ENCODE measurements at regions not wholly inside any gene's neighbourhood (a gene's known extent, or its start where the extent isn't known, plus 50 kb on each side); places are given as distances from the start of the nearest gene placed in this dataset.

GRCh38 chr4:64166365-64166764 lies 242.9 kb downstream of the TECRL start:
- TF ChIP-seq CTCF (IDR thresholded peaks at IDR 0.05) (no peak), POLR2A (IDR thresholded peaks at IDR 0.05) (no peak)
